IMR-90 (cell line): ENCODE measurements at regions not wholly inside any gene's neighbourhood (a gene's known extent, or its start where the extent isn't known, plus 50 kb on each side); places are given as distances from the start of the nearest gene placed in this dataset.

Source experiments
- ATAC-seq: fragments of 200-7000 bp; cut with Tn5 transposase; 2 replicates; pipeline ENCODE4 v1.9.1; 2020; ENCODE audit warnings: low read depth, mild to moderate bottlenecking, moderate library complexity
- BruUV-seq: library from RNA; stranded (reverse); fragments of 400-500 nt; replicated peaks from 2 replicates; lab custom pipeline; 2021; lab: Mats Ljungman, UMichigan
- CTCF ChIA-PET: fragments of 300-600 bp; formaldehyde crosslinking; extraction: SDS; loops from one replicate; lab custom pipeline; 2021; ENCODE audit warnings: antibody characterized with exemption; lab: Yijun Ruan, JAX
- POLR2A ChIA-PET: fragments of 300-600 bp; sonication (Branson Sonifier 250); formaldehyde crosslinking; loops from one replicate; lab custom pipeline; 2022; ENCODE audit warnings: antibody characterized with exemption; ENCODE audit not compliant: unreplicated experiment; lab: Charles Lee
- DNase-seq: peaks from one replicate; pipeline ENCODE4 v3.0.0; 2013
- H2AFZ ChIP-seq: replicated peaks from 2 replicates; pipeline ENCODE3; 2013; ENCODE audit warnings: low read length, mild to moderate bottlenecking; ENCODE audit not compliant: poor library complexity
- H2AK5ac ChIP-seq: 2 replicates; pipeline ENCODE4 v1.6.1; 2013; ENCODE audit warnings: low read depth, low read length, inconsistent platforms
- H2AK9ac ChIP-seq: replicated peaks from 2 replicates; pipeline ENCODE3; 2013; ENCODE audit warnings: mild to moderate bottlenecking, low read depth, low read length, moderate library complexity; ENCODE audit not compliant: poor library complexity
- H2BK120ac ChIP-seq: 2 replicates; pipeline ENCODE4 v1.6.1; 2013; ENCODE audit warnings: low read depth, low read length, inconsistent platforms
- H2BK15ac ChIP-seq: 3 replicates; pipeline ENCODE4 v1.6.1; 2013; ENCODE audit warnings: low read depth, low read length, inconsistent platforms
- H2BK20ac ChIP-seq: 2 replicates; pipeline ENCODE4 v1.6.1; 2013; ENCODE audit warnings: low read depth, mild to moderate bottlenecking, inconsistent platforms, low read length, moderate library complexity
- H2BK5ac ChIP-seq: 2 replicates; pipeline ENCODE4 v1.6.1; 2013; ENCODE audit warnings: mild to moderate bottlenecking, low read depth, low read length, inconsistent platforms; ENCODE audit not compliant: poor library complexity, severe bottlenecking
- H3K14ac ChIP-seq: replicated peaks from 2 replicates; pipeline ENCODE4 v1.6.1; 2013; ENCODE audit warnings: low read depth, low read length, inconsistent platforms
- H3K18ac ChIP-seq: 2 replicates; pipeline ENCODE4 v1.6.1; 2013; ENCODE audit warnings: low read depth, low read length, control low read depth
- H3K23ac ChIP-seq: 2 replicates; pipeline ENCODE4 v1.6.1; 2013; ENCODE audit warnings: low read depth, low read length, inconsistent platforms
- H3K27ac ChIP-seq: 2 replicates; pipeline ENCODE4 v1.5.1; 2013; ENCODE audit warnings: mild to moderate bottlenecking, control low read depth, low read length; ENCODE audit not compliant: insufficient read depth
- H3K27me3 ChIP-seq: 2 replicates; pipeline ENCODE4 v1.6.1; 2013; ENCODE audit warnings: low read length; ENCODE audit not compliant: control insufficient read depth, insufficient read depth
- H3K36me3 ChIP-seq: 2 replicates; pipeline ENCODE4 v1.6.1; 2013; ENCODE audit warnings: low read length, mixed read lengths; ENCODE audit not compliant: control insufficient read depth, insufficient read depth
- H3K4ac ChIP-seq: 2 replicates; pipeline ENCODE4 v1.6.1; 2013; ENCODE audit warnings: low read depth, low read length, inconsistent platforms
- H3K4me1 ChIP-seq: 2 replicates; pipeline ENCODE4 v1.6.1; 2013; ENCODE audit warnings: low read length, mixed read lengths; ENCODE audit not compliant: control insufficient read depth, insufficient read depth
- H3K4me2 ChIP-seq: 2 replicates; pipeline ENCODE4 v1.6.1; 2013; ENCODE audit warnings: low read depth, mild to moderate bottlenecking, control low read depth, low read length, moderate library complexity
- H3K4me3 ChIP-seq: 2 replicates; pipeline ENCODE4 v1.5.1; 2013; ENCODE audit warnings: low read depth, mild to moderate bottlenecking, control low read depth, low read length, moderate library complexity; ENCODE audit not compliant: insufficient read depth
- H3K56ac ChIP-seq: 2 replicates; pipeline ENCODE4 v1.6.1; 2013; ENCODE audit warnings: low read length, inconsistent platforms; ENCODE audit not compliant: insufficient read depth; ENCODE audit errors: extremely low read depth
- H3K79me1 ChIP-seq, 2 experiments: 2 replicates each; pipeline ENCODE4 v1.6.1; 2013; ENCODE audit warnings: low read length in 2 of 2, inconsistent platforms in 1 of 2, low read depth in 1 of 2
- H3K9ac ChIP-seq: 2 replicates; pipeline ENCODE4 v1.6.1; 2013; ENCODE audit warnings: low read depth, low read length, control low read depth
- H3K9me1 ChIP-seq: 2 replicates; pipeline ENCODE4 v1.6.1; 2013; ENCODE audit warnings: low read length, inconsistent platforms; ENCODE audit not compliant: insufficient read depth
- H3K9me3 ChIP-seq: 2 replicates; pipeline ENCODE4 v1.6.1; 2013; ENCODE audit warnings: low read length; ENCODE audit not compliant: control insufficient read depth, insufficient read depth
- H4K20me1 ChIP-seq: 2 replicates; pipeline ENCODE4 v1.6.1; 2013; ENCODE audit warnings: low read length, inconsistent platforms; ENCODE audit not compliant: insufficient read depth
- H4K5ac ChIP-seq: 2 replicates; pipeline ENCODE4 v1.6.1; 2013; ENCODE audit warnings: mild to moderate bottlenecking, low read depth, low read length, control low read depth
- H4K8ac ChIP-seq, 2 experiments: 2 replicates each; pipeline ENCODE4 v1.6.1; 2013; ENCODE audit warnings: low read depth in 2 of 2, low read length in 2 of 2, control low read depth in 1 of 2, inconsistent platforms in 1 of 2
- H4K91ac ChIP-seq: 2 replicates; pipeline ENCODE4 v1.6.1; 2013; ENCODE audit warnings: low read depth, low read length, inconsistent platforms; ENCODE audit not compliant: insufficient read depth
- CEBPB ChIP-seq: IDR thresholded peaks from 2 replicates; pipeline ENCODE4 v1.6.1; 2012; ENCODE audit warnings: low read depth, low read length, improper control_type of control experiment
- NFE2L2 ChIP-seq: fragments of 150-350 bp; IDR thresholded peaks from 2 replicates; pipeline ENCODE4 v1.6.1; 2016; ENCODE audit warnings: low read depth, mild to moderate bottlenecking, low read length
- WGBS, 2 experiments: methylation state at CpG; one replicate each; pipeline versions ENCODE4 v1.1.5 to v1.1.7; 2013; ENCODE audit warnings: missing lambda C conversion rate in 2 of 2; ENCODE audit not compliant: insufficient read length in 1 of 2; ENCODE audit errors: extremely low coverage in 2 of 2; 5-methylcytosine and 5-hydroxymethylcytosine counted together
- dilution Hi-C: fragments of 300-500 bp; cut with HindIII; formaldehyde crosslinking; loops from one replicate; pipeline ENCODE4 v1.14.3; 2018; ENCODE audit warnings: low sequenced_read_pairs; ENCODE audit not compliant: unreplicated experiment
- in situ Hi-C: fragments of 300-500 bp; cut with MboI; formaldehyde crosslinking; loops from 3 replicates; pipeline ENCODE4 v1.14.3; 2019; ENCODE audit warnings: low sequenced_read_pairs, inconsistent platforms, mixed read lengths
- intact Hi-C: fragments of 100-400 bp; cut with micrococcal nuclease; formaldehyde crosslinking; loops from 2 replicates; pipeline ENCODE4 v1.10.0; 2022

GRCh38 chr5:58054018-58054417 is 405.9 kb downstream of the PLK2 start:
- intact Hi-C loops (no loop called here), in situ Hi-C loops (no loop called here), dilution Hi-C loops (no loop called here)
- H3K36me3 ChIP-seq, result no peaks in the 10 kb centered on the region
- no peak overlapping the region for H4K91ac ChIP-seq
- H3K79me1 ChIP-seq, result no peaks in the 10 kb centered on the region
- no peak overlapping the region for H3K56ac ChIP-seq
- TF ChIP-seq CEBPB, result peak; percentile 73
- no peak for TF ChIP-seq NFE2L2
- H4K5ac ChIP-seq, result no peak overlapping the region
- BruUV-seq, result no TSS peak
- DNase-seq (no peak), ATAC-seq (no peak)
- H4K20me1 ChIP-seq, result no peaks in the 10 kb centered on the region
- no peak overlapping the region for H3K9ac ChIP-seq
- H2AK5ac ChIP-seq, result no peak overlapping the region
- H2AFZ ChIP-seq, result no peak overlapping the region
- H2BK5ac ChIP-seq, result no peak overlapping the region
- no peak overlapping the region for H3K23ac ChIP-seq
- H3K9me3 ChIP-seq, result no peaks in the 10 kb centered on the region
- CTCF ChIA-PET, result no interaction called here
- no peaks in the 10 kb centered on the region for H3K4me1 ChIP-seq
- no peak overlapping the region for H3K4me3 ChIP-seq
- no peaks in the 10 kb centered on the region for H3K27me3 ChIP-seq
- H2AK9ac ChIP-seq, result no peak overlapping the region
- WGBS, 2 experiments, result no CpG with 5 or more reads among the region's 1 CpG
- H2BK120ac ChIP-seq, result no peak overlapping the region
- no peak overlapping the region for H4K8ac ChIP-seq
- POLR2A ChIA-PET, result no interaction called here
- H2BK20ac ChIP-seq, result no peak overlapping the region
- no peak overlapping the region for H3K4me2 ChIP-seq
- H3K4ac ChIP-seq, result no peak overlapping the region
- H3K14ac ChIP-seq, result no peak overlapping the region
- H2BK15ac ChIP-seq, result no peak overlapping the region
- no peak overlapping the region for H3K27ac ChIP-seq
- no peak overlapping the region for H3K18ac ChIP-seq
- no peaks in the 10 kb centered on the region for H3K9me1 ChIP-seq
